HK-2 (cell line): ENCODE measurements at regions not wholly inside any gene's neighbourhood (a gene's known extent, or its start where the extent isn't known, plus 50 kb on each side); places are given as distances from the start of the nearest gene placed in this dataset.
"Not testable (repeated sequence)": the region's sequence is repeated elsewhere in the genome, so short reads cannot be mapped to it uniquely, and the experiment has no call there.

Experiments
- DNase-seq: peaks from one replicate; pipeline ENCODE4 v3.0.0-alpha.2; 2018; ENCODE audit not compliant: unreplicated experiment

GRCh38 chr15:38002883-38003477 lies 68.5 kb downstream of the TMCO5A start:
- peak; percentile 13 for DNase-seq

GRCh38 chr15:38004218-38004861 lies 69.9 kb downstream of the TMCO5A start:
- no peak for DNase-seq

- no peak for DNase-seq
Observed at GRCh38 chr15:38005953-38006808, 71.7 kb downstream of the TMCO5A start.

GRCh38 chr15:38010395-38010794 lies 76.0 kb downstream of the TMCO5A start:
- DNase-seq = no peak

- DNase-seq = no peak
Observed at GRCh38 chr15:38012894-38013293, 78.5 kb downstream of the TMCO5A start.

- no peak for DNase-seq
Observed at GRCh38 chr15:38017721-38018120, 83.3 kb downstream of the TMCO5A start.

GRCh38 chr15:38019066-38019465 lies 84.6 kb downstream of the TMCO5A start:
- no peak for DNase-seq

GRCh38 chr15:38021259-38021658 lies 86.8 kb downstream of the TMCO5A start:
- DNase-seq = no peak

- no peak for DNase-seq
Observed at GRCh38 chr15:38024293-38025091, 90.1 kb downstream of the TMCO5A start.

GRCh38 chr15:38025656-38026055 lies 91.2 kb downstream of the TMCO5A start:
- not testable (repeated sequence) for DNase-seq

GRCh38 chr15:38028869-38029268 lies 94.4 kb downstream of the TMCO5A start:
- DNase-seq = no peak

- no peak for DNase-seq
Observed at GRCh38 chr15:38029736-38030135, 95.3 kb downstream of the TMCO5A start.

- no peak for DNase-seq
Observed at GRCh38 chr15:38030609-38031008, 96.2 kb downstream of the TMCO5A start.

GRCh38 chr15:38035701-38036100 lies 101.3 kb downstream of the TMCO5A start:
- no peak for DNase-seq

GRCh38 chr15:38036790-38037338 lies 102.4 kb downstream of the TMCO5A start:
- DNase-seq = no peak

- no peak for DNase-seq
Observed at GRCh38 chr15:38038659-38039442, 104.4 kb downstream of the TMCO5A start.

GRCh38 chr15:38040615-38041014 lies 106.2 kb downstream of the TMCO5A start:
- no peak for DNase-seq

GRCh38 chr15:38041576-38041975 lies 107.1 kb downstream of the TMCO5A start:
- no peak for DNase-seq

GRCh38 chr15:38042211-38042610 lies 107.8 kb downstream of the TMCO5A start:
- no peak for DNase-seq

GRCh38 chr15:38042707-38043445 lies 108.4 kb downstream of the TMCO5A start:
- no peak for DNase-seq
